Smooth muscle cell (in vitro differentiated cells): ENCODE measurements at regions not wholly inside any gene's neighbourhood (a gene's known extent, or its start where the extent isn't known, plus 50 kb on each side); places are given as distances from the start of the nearest gene placed in this dataset.

Experiments
- DNase-seq: peaks from one replicate; lab custom pipeline; 2025; ENCODE audit not compliant: unreplicated experiment; lab: John Stamatoyannopoulos, UW
- H2AFZ ChIP-seq: fragments of 200-600 bp; sonication (generic); 2 replicates; pipeline ENCODE4 v1.6.0; 2016; ENCODE audit warnings: antibody characterized with exemption, low read depth, mild to moderate bottlenecking
- H3F3A ChIP-seq: fragments of 200-600 bp; sonication (generic); 2 replicates; pipeline ENCODE4 v1.6.0; 2017; ENCODE audit warnings: antibody characterized with exemption, low read depth
- H3K27ac ChIP-seq: fragments of 200-600 bp; sonication (generic); 2 replicates; pipeline ENCODE4 v1.5.1; 2016; ENCODE audit warnings: low read depth, mild to moderate bottlenecking
- H3K27me3 ChIP-seq: fragments of 200-600 bp; sonication (generic); 2 replicates; pipeline ENCODE4 v1.6.1; 2016; ENCODE audit warnings: low read depth, mild to moderate bottlenecking
- H3K36me3 ChIP-seq: fragments of 200-600 bp; sonication (generic); 2 replicates; pipeline ENCODE4 v1.5.1; 2016; ENCODE audit warnings: low read depth
- H3K4me1 ChIP-seq: fragments of 200-600 bp; sonication (generic); 2 replicates; pipeline ENCODE4 v1.5.1; 2016; ENCODE audit warnings: low read depth
- H3K4me2 ChIP-seq: fragments of 200-600 bp; sonication (generic); 2 replicates; pipeline ENCODE4 v1.6.0; 2016; ENCODE audit warnings: mild to moderate bottlenecking
- H3K4me3 ChIP-seq: fragments of 200-600 bp; sonication (generic); 2 replicates; pipeline ENCODE4 v1.5.1; 2016; ENCODE audit warnings: mild to moderate bottlenecking
- H3K79me2 ChIP-seq: fragments of 200-600 bp; sonication (generic); 2 replicates; pipeline ENCODE4 v1.6.0; 2016; ENCODE audit warnings: low read depth, mild to moderate bottlenecking
- H3K9ac ChIP-seq: fragments of 200-600 bp; sonication (generic); 2 replicates; pipeline ENCODE4 v1.6.0; 2016; ENCODE audit warnings: low read depth
- H3K9me3 ChIP-seq: fragments of 200-600 bp; sonication (generic); replicated peaks from 2 replicates; pipeline ENCODE4 v1.5.1; 2016; ENCODE audit warnings: low read depth
- H4K20me1 ChIP-seq: fragments of 200-600 bp; sonication (generic); 2 replicates; pipeline ENCODE4 v1.6.0; 2016; ENCODE audit warnings: low read depth
- WGBS: methylation state at CpG from one replicate; pipeline ENCODE4 v1.1.7; 2016; ENCODE audit warnings: low lambda C conversion rate; 5-methylcytosine and 5-hydroxymethylcytosine counted together
- TF ChIP-seq, protein P1 (sequence below): fragments of 200-600 bp; sonication (generic); IDR thresholded peaks from 2 replicates; pipeline ENCODE4 v1.5.1; 2017; ENCODE audit warnings: borderline replicate concordance, mild to moderate bottlenecking, antibody characterized with exemption; ENCODE audit not compliant: insufficient read depth, poor library complexity, severe bottlenecking

DNA sequence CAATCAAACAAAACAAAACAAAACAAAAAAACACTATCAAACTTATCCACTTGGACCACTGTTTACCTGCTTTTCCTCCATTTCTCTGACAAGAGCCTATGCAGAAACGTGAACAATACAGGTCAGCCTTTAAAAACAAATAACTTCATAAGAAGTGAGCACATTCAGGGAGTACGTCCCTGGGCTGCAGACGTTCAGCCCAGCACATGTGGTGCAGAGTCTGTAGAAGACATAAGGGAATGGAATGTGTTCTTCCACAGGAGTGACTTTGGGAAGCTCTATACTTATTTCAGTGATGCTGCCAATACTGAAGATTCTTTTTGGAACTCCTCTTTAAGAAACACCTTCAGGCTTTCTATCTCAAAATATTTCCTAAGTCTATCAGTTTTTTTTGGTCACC is 120.6 kb downstream of the SPRY1 start:
- Histone ChIP-seq H3K36me3 (no peaks in the 10 kb centered on the region), H3K27me3 (no peaks in the 10 kb centered on the region), H3K4me1 (peaks cover 3% of the 10 kb centered on the region), H3F3A (no peaks in the 10 kb centered on the region), H3K4me3 (no peak overlapping the region), H3K9ac (no peak overlapping the region), H3K4me2 (no peak overlapping the region), H3K9me3 (no peaks in the 10 kb centered on the region), H4K20me1 (no peaks in the 10 kb centered on the region), H3K79me2 (no peaks in the 10 kb centered on the region), H3K27ac (no peak overlapping the region), H2AFZ (no peak overlapping the region)
- TF ChIP-seq, protein P1, sequence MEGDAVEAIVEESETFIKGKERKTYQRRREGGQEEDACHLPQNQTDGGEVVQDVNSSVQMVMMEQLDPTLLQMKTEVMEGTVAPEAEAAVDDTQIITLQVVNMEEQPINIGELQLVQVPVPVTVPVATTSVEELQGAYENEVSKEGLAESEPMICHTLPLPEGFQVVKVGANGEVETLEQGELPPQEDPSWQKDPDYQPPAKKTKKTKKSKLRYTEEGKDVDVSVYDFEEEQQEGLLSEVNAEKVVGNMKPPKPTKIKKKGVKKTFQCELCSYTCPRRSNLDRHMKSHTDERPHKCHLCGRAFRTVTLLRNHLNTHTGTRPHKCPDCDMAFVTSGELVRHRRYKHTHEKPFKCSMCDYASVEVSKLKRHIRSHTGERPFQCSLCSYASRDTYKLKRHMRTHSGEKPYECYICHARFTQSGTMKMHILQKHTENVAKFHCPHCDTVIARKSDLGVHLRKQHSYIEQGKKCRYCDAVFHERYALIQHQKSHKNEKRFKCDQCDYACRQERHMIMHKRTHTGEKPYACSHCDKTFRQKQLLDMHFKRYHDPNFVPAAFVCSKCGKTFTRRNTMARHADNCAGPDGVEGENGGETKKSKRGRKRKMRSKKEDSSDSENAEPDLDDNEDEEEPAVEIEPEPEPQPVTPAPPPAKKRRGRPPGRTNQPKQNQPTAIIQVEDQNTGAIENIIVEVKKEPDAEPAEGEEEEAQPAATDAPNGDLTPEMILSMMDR: no peak
- whole genome bisulfite sequencing: 79% methylated on average over 3 of the region's 3 CpGs
- DNase-seq: no peak

GRCh38 chr4:123517971-123518370 is 121.4 kb downstream of the SPRY1 start:
- H3K79me2 ChIP-seq: no peaks in the 10 kb centered on the region
- H3K9me3 ChIP-seq: no peaks in the 10 kb centered on the region
- H3K27ac ChIP-seq: no peak overlapping the region
- H2AFZ ChIP-seq: no peak overlapping the region
- no peak for DNase-seq
- 95% methylated on average over 3 of the region's 3 CpGs for WGBS
- TF ChIP-seq, protein P1: no peak
- no peaks in the 10 kb centered on the region for H3F3A ChIP-seq
- no peak overlapping the region for H3K4me3 ChIP-seq
- H3K4me1 ChIP-seq: peaks cover 7% of the 10 kb centered on the region
- no peaks in the 10 kb centered on the region for H3K27me3 ChIP-seq
- no peak overlapping the region for H3K9ac ChIP-seq
- no peak overlapping the region for H3K4me2 ChIP-seq
- H3K36me3 ChIP-seq: no peaks in the 10 kb centered on the region
- no peaks in the 10 kb centered on the region for H4K20me1 ChIP-seq

DNA sequence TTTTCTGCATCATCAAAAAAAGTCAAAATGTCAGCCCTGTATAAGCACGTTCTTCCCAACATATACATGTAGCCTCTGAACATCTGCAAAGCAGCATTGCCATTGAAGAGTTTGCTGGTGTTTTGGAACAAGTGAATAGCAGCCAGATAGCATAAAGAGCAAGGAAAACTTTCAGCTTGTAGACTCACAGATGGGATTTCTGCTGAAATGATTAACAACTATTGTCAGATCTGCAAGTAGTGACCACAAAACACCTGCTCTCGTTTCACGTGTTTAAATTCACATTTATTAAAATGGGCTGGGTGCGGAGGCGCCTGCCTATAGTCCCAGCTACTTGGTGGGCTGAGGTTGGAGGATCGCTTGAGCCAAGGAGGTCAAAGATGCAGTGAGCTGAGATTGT is 123.7 kb downstream of the SPRY1 start:
- H3K36me3 ChIP-seq: no peaks in the 10 kb centered on the region
- TF ChIP-seq, protein P1: no peak
- H3K4me1 ChIP-seq: peaks cover 7% of the 10 kb centered on the region
- no peak overlapping the region for H3K4me3 ChIP-seq
- H3K9me3 ChIP-seq: no peaks in the 10 kb centered on the region
- no peaks in the 10 kb centered on the region for H3F3A ChIP-seq
- H2AFZ ChIP-seq: no peak overlapping the region
- no peak overlapping the region for H3K9ac ChIP-seq
- H3K27ac ChIP-seq: no peak overlapping the region
- no peak overlapping the region for H3K4me2 ChIP-seq
- 95% methylated on average over 6 of the region's 6 CpGs for WGBS
- H3K79me2 ChIP-seq: no peaks in the 10 kb centered on the region
- no peak for DNase-seq
- H4K20me1 ChIP-seq: no peaks in the 10 kb centered on the region
- no peaks in the 10 kb centered on the region for H3K27me3 ChIP-seq

GRCh38 chr4:123522081-123522480 is 125.5 kb downstream of the SPRY1 start:
- 91% methylated on average over 3 of the region's 3 CpGs for WGBS
- H2AFZ ChIP-seq: no peak overlapping the region
- DNase-seq: no peak
- H3K27me3 ChIP-seq: no peaks in the 10 kb centered on the region
- no peaks in the 10 kb centered on the region for H3K9me3 ChIP-seq
- no peaks in the 10 kb centered on the region for H3K79me2 ChIP-seq
- TF ChIP-seq, protein P1: no peak
- H3F3A ChIP-seq: no peaks in the 10 kb centered on the region
- H3K36me3 ChIP-seq: no peaks in the 10 kb centered on the region
- no peak overlapping the region for H3K4me2 ChIP-seq
- H3K27ac ChIP-seq: peak overlapping the region; percentile 25
- H3K9ac ChIP-seq: no peak overlapping the region
- H3K4me3 ChIP-seq: no peak overlapping the region
- peaks cover 7% of the 10 kb centered on the region for H3K4me1 ChIP-seq
- no peaks in the 10 kb centered on the region for H4K20me1 ChIP-seq
